Panc1 (cell line): ENCODE measurements at regions not wholly inside any gene's neighbourhood (a gene's known extent, or its start where the extent isn't known, plus 50 kb on each side); places are given as distances from the start of the nearest gene placed in this dataset.

Experiments
- POLR2AphosphoS5 ChIP-seq: IDR thresholded peaks from 2 replicates; pipeline ENCODE4 v1.6.1; 2012; ENCODE audit warnings: mild to moderate bottlenecking, low read depth, low read length, moderate library complexity
- SIN3A ChIP-seq: IDR thresholded peaks from 2 replicates; pipeline ENCODE4 v1.6.1; 2012; ENCODE audit warnings: low read depth, mild to moderate bottlenecking, low read length, moderate library complexity, borderline replicate concordance; ENCODE audit not compliant: insufficient read depth
- TCF7L2 ChIP-seq: IDR thresholded peaks from 2 replicates; pipeline ENCODE4 v1.6.1; 2011; ENCODE audit warnings: mild to moderate bottlenecking, low read depth, low read length, inconsistent platforms
- TF ChIP-seq, protein P1 (sequence below): fragments of 450-650 bp; IDR thresholded peaks from 2 replicates; pipeline ENCODE4 v1.5.1; 2017; ENCODE audit warnings: mild to moderate bottlenecking
- TF ChIP-seq, protein P2 (sequence below), 2 experiments: IDR thresholded peaks; 2 replicates each; pipeline ENCODE4 v1.6.1; 2011 to 2012; ENCODE audit warnings: low read depth in 2 of 2, control low read depth in 1 of 2, low read length in 1 of 2, mild to moderate bottlenecking in 1 of 2, moderate library complexity in 1 of 2; ENCODE audit not compliant: insufficient read depth in 1 of 2

DNA sequence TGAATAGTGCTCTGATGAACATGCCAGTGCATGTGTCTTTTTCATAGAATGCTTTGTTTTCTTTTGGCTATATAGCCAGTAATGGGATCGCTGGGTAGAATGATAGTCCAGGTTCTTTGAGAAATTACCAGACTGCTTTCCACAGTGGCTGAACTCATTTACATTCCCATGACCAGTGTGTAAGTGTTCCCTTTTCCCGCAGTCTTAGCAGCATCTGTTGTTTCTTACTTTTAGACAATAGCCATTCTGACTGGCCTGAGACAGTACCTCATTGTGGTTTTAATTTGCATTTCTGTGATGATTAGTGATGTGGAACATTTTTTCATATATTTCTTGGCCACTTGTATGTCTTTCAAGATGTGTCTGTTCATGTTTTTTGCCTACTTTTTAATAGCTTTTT, 784.5 kb downstream of the USP25 start:
- TF ChIP-seq, protein P1, sequence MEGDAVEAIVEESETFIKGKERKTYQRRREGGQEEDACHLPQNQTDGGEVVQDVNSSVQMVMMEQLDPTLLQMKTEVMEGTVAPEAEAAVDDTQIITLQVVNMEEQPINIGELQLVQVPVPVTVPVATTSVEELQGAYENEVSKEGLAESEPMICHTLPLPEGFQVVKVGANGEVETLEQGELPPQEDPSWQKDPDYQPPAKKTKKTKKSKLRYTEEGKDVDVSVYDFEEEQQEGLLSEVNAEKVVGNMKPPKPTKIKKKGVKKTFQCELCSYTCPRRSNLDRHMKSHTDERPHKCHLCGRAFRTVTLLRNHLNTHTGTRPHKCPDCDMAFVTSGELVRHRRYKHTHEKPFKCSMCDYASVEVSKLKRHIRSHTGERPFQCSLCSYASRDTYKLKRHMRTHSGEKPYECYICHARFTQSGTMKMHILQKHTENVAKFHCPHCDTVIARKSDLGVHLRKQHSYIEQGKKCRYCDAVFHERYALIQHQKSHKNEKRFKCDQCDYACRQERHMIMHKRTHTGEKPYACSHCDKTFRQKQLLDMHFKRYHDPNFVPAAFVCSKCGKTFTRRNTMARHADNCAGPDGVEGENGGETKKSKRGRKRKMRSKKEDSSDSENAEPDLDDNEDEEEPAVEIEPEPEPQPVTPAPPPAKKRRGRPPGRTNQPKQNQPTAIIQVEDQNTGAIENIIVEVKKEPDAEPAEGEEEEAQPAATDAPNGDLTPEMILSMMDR = no peak
- TF ChIP-seq TCF7L2 (no peak), POLR2AphosphoS5 (no peak), SIN3A (no peak)
- TF ChIP-seq, protein P2, sequence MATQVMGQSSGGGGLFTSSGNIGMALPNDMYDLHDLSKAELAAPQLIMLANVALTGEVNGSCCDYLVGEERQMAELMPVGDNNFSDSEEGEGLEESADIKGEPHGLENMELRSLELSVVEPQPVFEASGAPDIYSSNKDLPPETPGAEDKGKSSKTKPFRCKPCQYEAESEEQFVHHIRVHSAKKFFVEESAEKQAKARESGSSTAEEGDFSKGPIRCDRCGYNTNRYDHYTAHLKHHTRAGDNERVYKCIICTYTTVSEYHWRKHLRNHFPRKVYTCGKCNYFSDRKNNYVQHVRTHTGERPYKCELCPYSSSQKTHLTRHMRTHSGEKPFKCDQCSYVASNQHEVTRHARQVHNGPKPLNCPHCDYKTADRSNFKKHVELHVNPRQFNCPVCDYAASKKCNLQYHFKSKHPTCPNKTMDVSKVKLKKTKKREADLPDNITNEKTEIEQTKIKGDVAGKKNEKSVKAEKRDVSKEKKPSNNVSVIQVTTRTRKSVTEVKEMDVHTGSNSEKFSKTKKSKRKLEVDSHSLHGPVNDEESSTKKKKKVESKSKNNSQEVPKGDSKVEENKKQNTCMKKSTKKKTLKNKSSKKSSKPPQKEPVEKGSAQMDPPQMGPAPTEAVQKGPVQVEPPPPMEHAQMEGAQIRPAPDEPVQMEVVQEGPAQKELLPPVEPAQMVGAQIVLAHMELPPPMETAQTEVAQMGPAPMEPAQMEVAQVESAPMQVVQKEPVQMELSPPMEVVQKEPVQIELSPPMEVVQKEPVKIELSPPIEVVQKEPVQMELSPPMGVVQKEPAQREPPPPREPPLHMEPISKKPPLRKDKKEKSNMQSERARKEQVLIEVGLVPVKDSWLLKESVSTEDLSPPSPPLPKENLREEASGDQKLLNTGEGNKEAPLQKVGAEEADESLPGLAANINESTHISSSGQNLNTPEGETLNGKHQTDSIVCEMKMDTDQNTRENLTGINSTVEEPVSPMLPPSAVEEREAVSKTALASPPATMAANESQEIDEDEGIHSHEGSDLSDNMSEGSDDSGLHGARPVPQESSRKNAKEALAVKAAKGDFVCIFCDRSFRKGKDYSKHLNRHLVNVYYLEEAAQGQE (IDR thresholded peaks at IDR 0.05; ENCODE audit: insufficient read depth in 1 of 2, low read depth in 2 of 2, low read length in 1 of 2) = no peak
